22Rv1 (cell line): ENCODE measurements at regions not wholly inside any gene's neighbourhood (a gene's known extent, or its start where the extent isn't known, plus 50 kb on each side); places are given as distances from the start of the nearest gene placed in this dataset.

ENCODE experiments used
- H3K27ac ChIP-seq: fragments of 450-650 bp; 2 replicates; pipeline ENCODE4 v1.5.1; 2017
- ZFX ChIP-seq: fragments of 450-650 bp; IDR thresholded peaks from 2 replicates; pipeline ENCODE4 v1.6.1; 2017; ENCODE audit warnings: antibody characterized with exemption, borderline replicate concordance
- TF ChIP-seq, protein P1 (sequence below): fragments of 450-650 bp; IDR thresholded peaks from 2 replicates; pipeline ENCODE4 v1.5.1; 2017; ENCODE audit warnings: mild to moderate bottlenecking

DNA sequence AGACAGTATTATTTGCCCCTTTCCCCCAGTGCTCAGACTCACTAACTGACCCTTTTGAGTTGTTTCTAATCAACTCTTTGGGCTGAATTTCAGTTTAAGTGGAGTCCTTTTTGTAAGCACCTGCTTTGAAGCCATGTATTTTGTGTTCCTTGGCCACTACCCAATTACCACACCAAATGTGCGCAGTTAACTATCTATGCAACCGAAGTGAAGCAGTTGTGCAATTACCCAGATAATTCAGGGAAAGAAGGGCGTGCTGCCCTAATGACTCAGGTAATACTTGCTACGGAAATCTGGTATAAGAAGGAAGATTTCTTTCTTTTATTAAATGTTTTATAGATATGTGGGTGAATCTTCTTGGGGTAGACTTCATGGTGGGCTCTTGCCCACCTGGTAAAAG, 371.9 kb upstream of the TBL1XR1 start:
- TF ChIP-seq, protein P1, sequence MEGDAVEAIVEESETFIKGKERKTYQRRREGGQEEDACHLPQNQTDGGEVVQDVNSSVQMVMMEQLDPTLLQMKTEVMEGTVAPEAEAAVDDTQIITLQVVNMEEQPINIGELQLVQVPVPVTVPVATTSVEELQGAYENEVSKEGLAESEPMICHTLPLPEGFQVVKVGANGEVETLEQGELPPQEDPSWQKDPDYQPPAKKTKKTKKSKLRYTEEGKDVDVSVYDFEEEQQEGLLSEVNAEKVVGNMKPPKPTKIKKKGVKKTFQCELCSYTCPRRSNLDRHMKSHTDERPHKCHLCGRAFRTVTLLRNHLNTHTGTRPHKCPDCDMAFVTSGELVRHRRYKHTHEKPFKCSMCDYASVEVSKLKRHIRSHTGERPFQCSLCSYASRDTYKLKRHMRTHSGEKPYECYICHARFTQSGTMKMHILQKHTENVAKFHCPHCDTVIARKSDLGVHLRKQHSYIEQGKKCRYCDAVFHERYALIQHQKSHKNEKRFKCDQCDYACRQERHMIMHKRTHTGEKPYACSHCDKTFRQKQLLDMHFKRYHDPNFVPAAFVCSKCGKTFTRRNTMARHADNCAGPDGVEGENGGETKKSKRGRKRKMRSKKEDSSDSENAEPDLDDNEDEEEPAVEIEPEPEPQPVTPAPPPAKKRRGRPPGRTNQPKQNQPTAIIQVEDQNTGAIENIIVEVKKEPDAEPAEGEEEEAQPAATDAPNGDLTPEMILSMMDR = no peak
- no peak for TF ChIP-seq ZFX
- no peak overlapping the region for H3K27ac ChIP-seq

DNA sequence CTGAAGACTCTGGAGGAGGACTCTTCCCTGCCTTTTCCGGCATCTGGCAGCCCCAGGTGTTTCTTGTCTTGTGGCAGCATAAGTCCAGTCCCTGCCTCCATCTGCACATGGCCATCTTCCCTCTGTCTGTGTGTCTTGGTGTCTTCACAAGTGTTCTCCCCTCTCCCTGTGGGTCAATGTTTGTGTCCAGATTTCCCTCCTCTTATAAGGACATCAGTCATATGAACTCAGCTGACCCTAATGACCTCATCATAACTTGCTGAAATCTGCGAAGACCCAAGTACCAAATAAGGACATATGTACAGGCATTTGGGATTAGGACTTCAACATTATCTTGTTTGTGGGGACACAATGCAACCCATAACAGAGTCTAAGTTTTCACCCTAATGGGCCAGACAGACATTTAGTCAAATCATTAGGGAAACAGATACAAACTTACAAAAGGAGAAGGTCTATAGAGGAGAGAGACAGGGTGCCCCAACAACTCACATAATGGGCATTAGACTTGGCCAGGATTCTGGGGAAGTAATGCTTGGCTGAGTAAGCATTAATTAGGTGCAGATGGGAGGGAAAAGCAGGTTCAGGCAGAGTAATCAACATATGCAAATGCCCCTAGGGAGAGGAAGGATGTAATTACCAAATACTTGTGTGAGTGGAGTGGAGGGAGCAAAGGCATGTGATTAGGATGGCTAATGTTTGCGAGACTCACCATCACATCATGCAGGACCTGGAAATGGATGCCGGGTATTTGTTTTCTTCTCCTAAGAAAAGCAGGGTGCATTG, 372.8 kb upstream of the TBL1XR1 start:
- H3K27ac ChIP-seq = no peak overlapping the region
- no peak for TF ChIP-seq ZFX
- TF ChIP-seq, protein P1 = no peak

DNA sequence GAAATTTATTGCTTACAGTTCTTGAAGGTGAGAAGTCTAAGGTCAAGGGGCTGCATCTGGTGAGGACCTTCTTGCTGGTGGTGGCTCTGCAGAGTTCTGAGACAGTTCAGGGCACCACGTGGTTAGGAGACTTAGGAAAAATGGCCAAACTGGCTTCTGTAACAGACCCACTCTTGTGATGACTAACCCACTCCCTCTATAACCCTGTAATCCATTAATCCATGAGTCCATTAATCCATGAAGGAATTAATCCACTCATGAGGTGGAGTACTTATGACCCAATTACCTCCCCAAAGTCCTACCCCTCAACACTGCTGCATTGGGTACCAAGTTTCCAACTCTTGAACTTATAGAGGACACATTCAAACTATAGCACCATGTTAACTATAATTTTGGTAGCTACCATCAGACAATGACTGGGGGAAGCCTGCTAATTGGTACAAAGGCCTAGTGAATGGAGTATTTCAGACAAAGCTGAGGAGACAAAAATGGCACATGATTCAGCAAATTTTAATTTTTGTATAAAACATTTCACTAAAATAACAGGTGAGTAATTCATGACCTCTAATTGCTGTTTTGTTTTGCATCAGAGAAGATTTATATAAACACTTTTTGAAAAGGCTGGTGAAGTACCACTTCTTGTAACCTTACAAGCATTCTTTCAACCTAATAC, 374.1 kb upstream of the TBL1XR1 start:
- TF ChIP-seq, protein P1 = no peak
- no peak for TF ChIP-seq ZFX
- H3K27ac ChIP-seq = no peak overlapping the region

DNA sequence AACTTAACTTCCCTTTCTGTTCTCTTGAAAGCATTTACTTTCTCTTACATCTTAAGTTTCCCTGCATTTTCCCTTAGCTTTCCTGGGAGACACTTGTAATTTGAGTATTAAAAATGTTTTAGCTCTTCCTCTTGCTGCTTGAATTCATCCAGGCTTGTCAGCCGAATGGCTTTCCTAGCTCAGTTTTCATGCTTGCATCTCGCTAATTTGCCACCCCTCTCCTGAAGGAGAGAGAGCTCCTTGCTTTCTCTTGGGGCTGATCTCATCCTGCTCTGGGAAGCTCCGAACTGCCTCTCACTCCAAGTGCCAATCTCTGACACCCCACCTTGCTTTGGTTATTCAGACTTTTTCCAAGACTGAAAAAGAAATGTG, 374.6 kb upstream of the TBL1XR1 start:
- no peak overlapping the region for H3K27ac ChIP-seq
- TF ChIP-seq, protein P1 = no peak
- TF ChIP-seq ZFX = no peak

DNA sequence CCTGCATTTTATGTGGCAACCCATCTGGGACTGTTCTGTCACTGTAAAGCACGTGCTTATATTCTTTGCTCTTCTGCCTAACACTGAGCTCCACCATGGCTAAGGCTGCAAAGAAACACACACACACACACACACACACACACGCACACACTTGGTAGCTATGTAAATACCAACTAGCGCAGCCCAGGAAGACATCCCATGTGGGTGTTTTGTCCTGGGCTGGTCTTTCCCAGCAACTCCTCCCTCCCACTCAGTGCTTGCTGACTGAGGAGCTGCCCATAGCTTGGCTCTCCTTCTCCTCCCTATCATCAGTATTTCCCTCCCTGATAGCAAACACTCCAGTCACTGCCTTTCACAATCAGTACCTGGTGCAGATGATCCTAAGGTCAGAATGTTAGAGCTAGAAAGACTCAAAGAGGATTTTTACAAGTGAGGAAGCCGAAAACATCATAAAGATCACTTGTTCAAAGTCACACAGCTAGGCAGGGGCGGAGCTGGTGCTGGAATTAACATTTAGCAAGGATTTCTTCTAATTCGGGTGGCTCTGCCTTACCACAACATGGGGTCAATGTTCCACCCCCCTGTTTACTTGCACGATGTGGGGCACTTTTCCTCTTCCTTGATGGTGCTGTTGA, 377.1 kb upstream of the TBL1XR1 start:
- TF ChIP-seq, protein P1 = no peak
- no peak for TF ChIP-seq ZFX
- H3K27ac ChIP-seq = no peak overlapping the region

DNA sequence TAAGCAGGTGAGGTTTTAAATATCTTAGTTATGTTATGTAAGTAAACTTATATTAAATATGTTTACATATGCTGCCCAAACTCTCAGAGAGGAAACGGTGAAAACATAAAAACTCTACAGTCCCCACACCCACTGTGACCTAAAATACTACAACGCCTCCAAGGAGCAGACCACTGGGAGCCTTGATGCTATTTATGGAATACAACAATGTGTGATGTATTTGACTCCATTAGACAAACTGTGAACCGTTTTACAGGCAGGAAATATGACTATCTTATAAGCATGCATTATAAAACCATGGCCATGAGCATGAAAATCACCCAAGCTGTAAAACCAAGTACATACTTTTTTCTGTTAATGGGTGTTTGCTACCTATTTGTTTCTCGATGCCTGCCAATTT, 379.5 kb upstream of the TBL1XR1 start:
- H3K27ac ChIP-seq = no peak overlapping the region
- TF ChIP-seq ZFX = no peak
- TF ChIP-seq, protein P1 = no peak

DNA sequence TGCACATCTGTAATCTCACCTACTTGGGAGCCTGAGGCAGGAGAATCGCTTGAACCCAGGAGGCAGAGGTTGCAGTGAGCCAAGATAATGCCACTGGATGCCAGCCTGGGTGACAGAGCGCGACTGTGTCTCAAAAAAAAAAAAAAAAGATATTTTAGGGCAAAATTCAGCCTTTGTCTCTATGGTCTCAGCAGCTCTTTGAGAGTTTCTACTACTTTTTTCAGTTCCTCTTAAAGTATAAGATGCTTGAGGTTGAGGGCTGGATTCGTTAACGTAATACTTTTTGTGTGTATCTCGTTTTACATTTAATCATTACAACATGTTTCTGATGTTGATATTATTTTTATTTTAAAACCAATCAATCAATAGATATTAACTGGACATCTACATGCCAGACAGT, 381.2 kb upstream of the TBL1XR1 start:
- no peak overlapping the region for H3K27ac ChIP-seq
- TF ChIP-seq, protein P1 = no peak
- no peak for TF ChIP-seq ZFX
